Mesendoderm (in vitro differentiated cells): ENCODE measurements at regions not wholly inside any gene's neighbourhood (a gene's known extent, or its start where the extent isn't known, plus 50 kb on each side); places are given as distances from the start of the nearest gene placed in this dataset.
"Not testable (repeated sequence)": the region's sequence is repeated elsewhere in the genome, so short reads cannot be mapped to it uniquely, and the experiment has no call there.

Experiments
- DNase-seq: peaks from one replicate; pipeline ENCODE4 v3.0.0; 2013
- H2AK5ac ChIP-seq: 2 replicates; pipeline ENCODE4 v1.6.1; 2013; ENCODE audit warnings: low read length, inconsistent platforms
- H2BK120ac ChIP-seq: 2 replicates; pipeline ENCODE4 v1.6.1; 2013; ENCODE audit warnings: low read depth, mild to moderate bottlenecking, low read length, moderate library complexity, mixed read lengths
- H2BK15ac ChIP-seq: replicated peaks from 2 replicates; pipeline ENCODE4 v1.6.1; 2013; ENCODE audit warnings: low read depth, mild to moderate bottlenecking, moderate library complexity
- H2BK5ac ChIP-seq: 2 replicates; pipeline ENCODE4 v1.6.1; 2013; ENCODE audit warnings: low read length, inconsistent platforms
- H3K18ac ChIP-seq: 2 replicates; pipeline ENCODE4 v1.6.1; 2013; ENCODE audit warnings: mild to moderate bottlenecking, low read length, mixed read lengths
- H3K23ac ChIP-seq: one replicate; pipeline ENCODE4 v1.6.1; 2013; ENCODE audit warnings: low read length
- H3K27ac ChIP-seq: 2 replicates; pipeline ENCODE4 v1.5.1; 2013; ENCODE audit warnings: low read depth, mild to moderate bottlenecking, inconsistent platforms, low read length, moderate library complexity
- H3K27me3 ChIP-seq: 2 replicates; pipeline ENCODE4 v1.6.1; 2013; ENCODE audit warnings: low read length, control low read depth, mild to moderate bottlenecking, inconsistent platforms; ENCODE audit not compliant: insufficient read depth, poor library complexity
- H3K36me3 ChIP-seq: 2 replicates; pipeline ENCODE4 v1.6.1; 2013; ENCODE audit warnings: low read length, inconsistent platforms; ENCODE audit not compliant: control insufficient read depth, insufficient read depth
- H3K4ac ChIP-seq: one replicate; pipeline ENCODE4 v1.6.1; 2013; ENCODE audit warnings: low read depth, mild to moderate bottlenecking, low read length, moderate library complexity
- H3K4me1 ChIP-seq: 2 replicates; pipeline ENCODE4 v1.6.1; 2013; ENCODE audit warnings: low read depth, low read length, inconsistent platforms; ENCODE audit not compliant: control insufficient read depth
- H3K4me2 ChIP-seq: 2 replicates; pipeline ENCODE4 v1.6.1; 2013; ENCODE audit warnings: low read length
- H3K4me3 ChIP-seq: 2 replicates; pipeline ENCODE4 v1.5.1; 2013; ENCODE audit warnings: mild to moderate bottlenecking, low read length
- H3K56ac ChIP-seq: one replicate; pipeline ENCODE4 v1.6.1; 2013; ENCODE audit warnings: low read length
- H3K79me1 ChIP-seq: 2 replicates; pipeline ENCODE4 v1.6.1; 2013; ENCODE audit warnings: low read length, inconsistent platforms
- H3K79me2 ChIP-seq: 2 replicates; pipeline ENCODE4 v1.6.1; 2013; ENCODE audit warnings: mild to moderate bottlenecking, low read length; ENCODE audit not compliant: control insufficient read depth, insufficient read depth
- H3K9ac ChIP-seq: 2 replicates; pipeline ENCODE4 v1.6.1; 2013; ENCODE audit warnings: low read length, inconsistent platforms
- H4K5ac ChIP-seq: one replicate; pipeline ENCODE4 v1.6.1; 2013; ENCODE audit warnings: low read length
- H4K8ac ChIP-seq: one replicate; pipeline ENCODE4 v1.6.1; 2013; ENCODE audit warnings: low read depth, mild to moderate bottlenecking, control low read depth, low read length, moderate library complexity
- WGBS: extraction: QIAGEN DNeasy Blood & Tissue Kit; methylation state at CpG from one replicate; pipeline ENCODE4 v1.1.7; 2013; ENCODE audit warnings: low lambda C conversion rate, missing lambda C conversion rate; ENCODE audit not compliant: insufficient coverage; ENCODE audit errors: extremely low coverage; 5-methylcytosine and 5-hydroxymethylcytosine counted together

GRCh38 chr5:96189987-96190386 is 228.3 kb upstream of the ELL2 start:
- no peak overlapping the region for H4K8ac ChIP-seq
- H3K27ac ChIP-seq, result no peak overlapping the region
- no peak overlapping the region for H3K4me2 ChIP-seq
- no CpG with 5 or more reads among the region's 1 CpG for WGBS
- no peak overlapping the region for H2BK120ac ChIP-seq
- H3K56ac ChIP-seq, result peak overlapping the region; percentile 68
- no peaks in the 10 kb centered on the region for H3K36me3 ChIP-seq
- no peak overlapping the region for H3K23ac ChIP-seq
- H2AK5ac ChIP-seq, result no peak overlapping the region
- no peaks in the 10 kb centered on the region for H3K79me2 ChIP-seq
- H3K79me1 ChIP-seq, result no peaks in the 10 kb centered on the region
- H4K5ac ChIP-seq, result no peak overlapping the region
- H3K27me3 ChIP-seq, result no peaks in the 10 kb centered on the region
- peak overlapping the region; percentile 19 for H2BK15ac ChIP-seq
- H3K4me3 ChIP-seq, result no peak overlapping the region
- peak overlapping the region; percentile 1 for H3K9ac ChIP-seq
- H2BK5ac ChIP-seq, result peak overlapping the region; percentile 86
- H3K18ac ChIP-seq, result peak overlapping the region; percentile 3
- peaks cover 2% of the 10 kb centered on the region for H3K4me1 ChIP-seq
- DNase-seq, result peak; percentile 46
- no peak overlapping the region for H3K4ac ChIP-seq

- Histone ChIP-seq H3K4me1 (peaks cover 2% of the 10 kb centered on the region), H3K23ac (no peak overlapping the region), H2AK5ac (no peak overlapping the region), H3K36me3 (no peaks in the 10 kb centered on the region), H3K18ac (no peak overlapping the region), H2BK120ac (no peak overlapping the region), H3K9ac (no peak overlapping the region), H3K56ac (no peak overlapping the region), H3K4me3 (no peak overlapping the region), H3K27ac (no peak overlapping the region), H3K79me1 (no peaks in the 10 kb centered on the region), H3K4me2 (no peak overlapping the region), H4K8ac (no peak overlapping the region), H2BK5ac (no peak overlapping the region), H2BK15ac (no peak overlapping the region), H3K4ac (no peak overlapping the region), H3K27me3 (no peaks in the 10 kb centered on the region), H3K79me2 (no peaks in the 10 kb centered on the region), H4K5ac (no peak overlapping the region)
- no CpG with 5 or more reads among the region's 2 CpGs for WGBS
- DNase-seq, result no peak
Observed at GRCh38 chr5:96189028-96189826, 227.6 kb upstream of the ELL2 start.

- Histone ChIP-seq H2BK5ac (no peak overlapping the region), H4K5ac (no peak overlapping the region), H3K18ac (no peak overlapping the region), H3K4me1 (peaks cover 2% of the 10 kb centered on the region), H3K36me3 (no peaks in the 10 kb centered on the region), H2BK15ac (no peak overlapping the region), H4K8ac (no peak overlapping the region), H3K27ac (no peak overlapping the region), H3K27me3 (no peaks in the 10 kb centered on the region), H3K23ac (no peak overlapping the region), H3K4me2 (no peak overlapping the region), H3K79me1 (no peaks in the 10 kb centered on the region), H3K4me3 (no peak overlapping the region), H3K9ac (no peak overlapping the region), H3K56ac (peak overlapping the region; percentile 10), H3K4ac (no peak overlapping the region), H3K79me2 (no peaks in the 10 kb centered on the region), H2AK5ac (no peak overlapping the region), H2BK120ac (no peak overlapping the region)
- DNase-seq, result peak; percentile 42
- no CpG with 5 or more reads among the region's 5 CpGs for WGBS
Observed at GRCh38 chr5:96187309-96188027, 225.8 kb upstream of the ELL2 start.

GRCh38 chr5:96184510-96184909 is 222.9 kb upstream of the ELL2 start:
- not testable (repeated sequence) for H3K18ac ChIP-seq, H3K79me2 ChIP-seq, H3K79me1 ChIP-seq, H4K5ac ChIP-seq, DNase-seq, H2BK5ac ChIP-seq, H4K8ac ChIP-seq, H3K27ac ChIP-seq, H3K36me3 ChIP-seq, H3K9ac ChIP-seq, H3K56ac ChIP-seq, H3K4me1 ChIP-seq, H2AK5ac ChIP-seq, H3K4me2 ChIP-seq, H3K4ac ChIP-seq, H3K27me3 ChIP-seq, H2BK120ac ChIP-seq, H3K4me3 ChIP-seq, H3K23ac ChIP-seq, H2BK15ac ChIP-seq

- H3K56ac ChIP-seq, result no peak overlapping the region
Observed at GRCh38 chr5:96180684-96181435, 219.2 kb upstream of the ELL2 start.

More at GRCh38 chr5:96180684-96181435, 219.2 kb upstream of the ELL2 start:
- Histone ChIP-seq H3K4me1 (peaks cover 6% of the 10 kb centered on the region), H3K27me3 (no peaks in the 10 kb centered on the region), H2BK120ac (no peak overlapping the region), H4K5ac (no peak overlapping the region), H3K79me1 (no peaks in the 10 kb centered on the region), H3K18ac (no peak overlapping the region), H3K27ac (no peak overlapping the region), H4K8ac (no peak overlapping the region), H3K79me2 (no peaks in the 10 kb centered on the region), H2AK5ac (no peak overlapping the region), H2BK5ac (no peak overlapping the region), H3K23ac (no peak overlapping the region), H3K36me3 (no peaks in the 10 kb centered on the region), H3K4ac (no peak overlapping the region), H3K4me3 (no peak overlapping the region), H2BK15ac (no peak overlapping the region), H3K9ac (no peak overlapping the region), H3K4me2 (no peak overlapping the region)
- no CpG with 5 or more reads among the region's 2 CpGs for WGBS
- DNase-seq, result no peak
